ENCODE measurements at regions not wholly inside any gene's neighbourhood (a gene's known extent, or its start where the extent isn't known, plus 50 kb on each side); places are given as distances from the start of the nearest gene placed in this dataset.

- no peak overlapping the region for H3K4me3 ChIP-seq (ENCODE audit: low read length)
- TF ChIP-seq CTCF (conservative IDR thresholded peaks at IDR 0.05; ENCODE audit: low read depth, low read length) = no peak
Measured at GRCh38 chr6:150687508-150687907, 87.8 kb downstream of the PLEKHG1 start.

GRCh38 chr6:150689900-150690590, 90.4 kb downstream of the PLEKHG1 start:
- TF ChIP-seq CTCF (conservative IDR thresholded peaks at IDR 0.05; ENCODE audit: low read depth, low read length) = no peak

More at GRCh38 chr6:150687508-150687907, 87.8 kb downstream of the PLEKHG1 start:
- no peak for DNase-seq (ENCODE audit: low read depth)

GRCh38 chr6:150690681-150691080, 91.0 kb downstream of the PLEKHG1 start:
- TF ChIP-seq CTCF (conservative IDR thresholded peaks at IDR 0.05; ENCODE audit: low read depth, low read length) = no peak
- no peak overlapping the region for H3K4me3 ChIP-seq (ENCODE audit: low read length)
- DNase-seq (ENCODE audit: low read depth) = no peak

More at GRCh38 chr6:150689900-150690590, 90.4 kb downstream of the PLEKHG1 start:
- DNase-seq (ENCODE audit: low read depth) = no peak
- no peak overlapping the region for H3K4me3 ChIP-seq (ENCODE audit: low read length)

- TF ChIP-seq CTCF (conservative IDR thresholded peaks at IDR 0.05; ENCODE audit: low read depth, low read length) = no peak
- no peak for DNase-seq (ENCODE audit: low read depth)
- H3K4me3 ChIP-seq (ENCODE audit: low read length) = no peak overlapping the region
Measured at GRCh38 chr6:150691463-150691862, 91.8 kb downstream of the PLEKHG1 start.

- H3K4me3 ChIP-seq (ENCODE audit: low read length) = no peak overlapping the region
- DNase-seq (ENCODE audit: low read depth) = no peak
- TF ChIP-seq CTCF (conservative IDR thresholded peaks at IDR 0.05; ENCODE audit: low read depth, low read length) = no peak
Measured at GRCh38 chr6:150692604-150693003, 92.9 kb downstream of the PLEKHG1 start.

- no peak for TF ChIP-seq CTCF (conservative IDR thresholded peaks at IDR 0.05; ENCODE audit: low read depth, low read length)
- no peak for DNase-seq (ENCODE audit: low read depth)
- H3K4me3 ChIP-seq (ENCODE audit: low read length) = no peak overlapping the region
Measured at GRCh38 chr6:150694889-150695288, 95.2 kb downstream of the PLEKHG1 start.

GRCh38 chr6:150695652-150696051, 96.0 kb downstream of the PLEKHG1 start:
- no peak for TF ChIP-seq CTCF (conservative IDR thresholded peaks at IDR 0.05; ENCODE audit: low read depth, low read length)
- H3K4me3 ChIP-seq (ENCODE audit: low read length) = no peak overlapping the region
- no peak for DNase-seq (ENCODE audit: low read depth)
